HG02588 (cell line): ENCODE measurements at regions not wholly inside any gene's neighbourhood (a gene's known extent, or its start where the extent isn't known, plus 50 kb on each side); places are given as distances from the start of the nearest gene placed in this dataset.
"Not testable (repeated sequence)": the region's sequence is repeated elsewhere in the genome, so short reads cannot be mapped to it uniquely, and the experiment has no call there.

Experiments
- ATAC-seq: cut with Tn5 transposase; IDR thresholded peaks from one replicate; pipeline ENCODE4 v1.9.1; 2021; ENCODE audit warnings: mild to moderate bottlenecking, moderate library complexity; ENCODE audit not compliant: unreplicated experiment

DNA sequence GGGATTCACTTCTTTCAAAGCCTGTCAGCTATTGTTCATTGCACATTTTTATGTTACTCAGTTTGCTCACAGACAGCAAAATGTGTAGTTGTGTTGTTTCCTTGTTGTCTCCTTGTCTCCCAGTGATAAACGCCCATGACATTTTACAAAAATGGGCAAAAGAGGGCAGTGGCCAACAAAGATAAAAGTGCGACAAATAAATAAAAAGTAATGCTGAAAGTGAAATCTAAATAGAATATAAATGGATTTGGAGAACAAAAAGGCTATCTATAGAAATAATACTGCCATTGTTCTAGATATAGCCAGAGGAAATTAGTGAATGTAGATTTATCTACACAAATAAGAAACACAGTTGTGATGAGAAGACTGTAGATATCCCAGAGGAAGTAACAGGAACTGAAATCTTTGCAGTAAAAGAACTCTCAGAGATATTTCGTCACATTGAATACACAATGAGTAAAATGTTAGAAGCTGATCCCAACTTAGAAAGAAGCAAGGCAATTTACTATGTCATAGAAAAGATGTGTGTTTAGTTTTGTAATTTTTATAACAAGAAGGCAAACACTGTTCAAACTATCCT, 1186.2 kb upstream of the FAM98A start:
- no peak for ATAC-seq

- ATAC-seq, result no peak
These were observed 1185.6 kb upstream of the FAM98A start for GRCh38 chr2:34784701-34785100.

DNA sequence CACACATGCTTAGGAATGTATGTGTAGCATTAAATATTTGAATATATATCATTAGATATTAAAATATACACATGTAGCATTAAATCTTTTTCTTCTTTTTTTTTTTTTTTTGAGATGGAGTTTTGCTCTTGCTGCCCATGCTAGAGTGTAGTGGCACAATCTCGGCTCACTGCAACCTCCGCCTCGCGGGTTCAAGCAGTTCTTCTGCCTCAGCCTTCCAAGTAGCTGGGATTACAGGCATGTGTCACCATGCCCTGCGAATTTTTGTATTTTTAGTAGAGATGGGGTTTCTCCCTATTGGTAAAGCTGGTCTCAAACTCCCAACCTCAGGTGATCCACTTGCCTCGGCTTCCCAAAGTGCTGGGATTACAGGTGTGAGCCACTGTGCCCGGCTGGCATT, 1151.6 kb upstream of the FAM98A start:
- ATAC-seq, result not testable (repeated sequence)

- no peak for ATAC-seq
These were observed 1148.5 kb upstream of the FAM98A start for GRCh38 chr2:34747643-34748042.

DNA sequence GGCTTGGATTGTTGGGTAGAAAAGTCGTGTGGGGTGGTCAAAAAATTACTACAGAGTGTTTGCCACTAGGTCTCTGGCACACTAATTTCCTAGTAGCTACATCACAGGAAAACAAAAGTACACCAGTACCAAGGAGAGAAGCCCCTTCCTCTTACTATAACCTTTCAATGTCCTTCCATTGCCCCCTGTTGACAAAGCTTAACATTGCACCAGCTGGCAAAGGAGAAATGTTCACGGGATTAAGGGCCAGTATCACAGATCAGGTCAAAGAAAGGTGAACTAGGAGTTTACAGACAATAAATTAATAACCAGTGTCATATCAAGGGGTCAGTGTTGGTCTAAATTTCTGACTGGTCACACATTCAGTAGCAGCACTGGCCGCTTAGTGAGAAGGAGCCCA, 1139.6 kb upstream of the FAM98A start:
- no peak for ATAC-seq

DNA sequence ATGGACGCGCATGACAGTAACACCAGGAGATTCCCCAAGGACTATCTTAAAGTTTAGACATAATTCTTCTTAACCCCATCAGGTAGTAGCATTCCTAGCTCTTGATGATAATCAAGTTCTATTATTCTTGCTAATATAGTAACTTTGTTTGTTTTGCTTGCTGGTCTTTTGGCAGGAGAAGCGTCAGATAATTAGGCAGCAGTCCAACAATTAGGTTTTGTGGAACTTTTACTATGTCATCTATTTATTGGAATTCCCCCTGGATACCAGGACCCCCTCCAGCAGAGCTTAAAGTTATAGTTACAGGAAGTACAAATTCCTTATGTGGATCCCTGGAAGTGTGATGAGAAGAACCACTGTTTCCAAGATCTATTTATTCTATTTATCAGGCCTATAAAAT, 1138.0 kb upstream of the FAM98A start:
- no peak for ATAC-seq

DNA sequence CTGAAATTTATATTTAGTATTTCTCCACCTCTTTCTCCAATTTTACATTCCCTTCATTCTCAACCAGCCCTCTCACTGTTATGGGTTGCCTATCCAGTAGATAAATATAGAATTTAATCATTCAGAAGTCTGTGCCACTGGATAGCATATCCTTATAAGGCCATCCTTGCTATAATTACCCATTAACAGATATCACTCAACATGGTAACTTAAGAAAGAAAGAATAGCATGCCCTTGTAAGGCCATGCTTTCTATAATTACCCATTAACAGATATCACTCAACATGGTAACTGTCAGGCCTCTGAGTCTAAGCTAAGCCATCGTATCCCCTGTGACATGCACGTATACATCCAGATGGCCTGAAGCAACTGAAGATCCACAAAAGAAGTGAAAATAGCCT, 1137.4 kb upstream of the FAM98A start:
- ATAC-seq, result no peak

DNA sequence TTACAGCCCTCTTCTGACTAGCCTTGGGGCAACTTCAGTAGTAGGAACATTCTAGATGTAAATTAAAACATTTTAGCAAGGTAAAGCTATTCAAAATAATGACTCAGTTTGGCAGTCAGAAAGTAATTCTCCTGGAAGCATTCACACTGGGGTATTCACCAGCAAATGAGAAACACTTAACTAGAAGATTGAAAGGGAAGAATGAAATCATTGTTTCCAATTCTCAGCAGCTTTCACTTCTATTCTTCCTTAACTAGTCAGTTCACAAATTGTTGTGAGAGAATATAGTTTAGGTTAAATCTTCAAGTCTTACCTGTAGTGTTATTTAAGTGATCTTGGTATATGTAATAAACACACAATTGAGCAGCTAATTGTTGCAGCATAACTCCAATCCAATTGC, 1135.6 kb upstream of the FAM98A start:
- no peak for ATAC-seq

- no peak for ATAC-seq
These were observed 1134.9 kb upstream of the FAM98A start for GRCh38 chr2:34734042-34734441.

DNA sequence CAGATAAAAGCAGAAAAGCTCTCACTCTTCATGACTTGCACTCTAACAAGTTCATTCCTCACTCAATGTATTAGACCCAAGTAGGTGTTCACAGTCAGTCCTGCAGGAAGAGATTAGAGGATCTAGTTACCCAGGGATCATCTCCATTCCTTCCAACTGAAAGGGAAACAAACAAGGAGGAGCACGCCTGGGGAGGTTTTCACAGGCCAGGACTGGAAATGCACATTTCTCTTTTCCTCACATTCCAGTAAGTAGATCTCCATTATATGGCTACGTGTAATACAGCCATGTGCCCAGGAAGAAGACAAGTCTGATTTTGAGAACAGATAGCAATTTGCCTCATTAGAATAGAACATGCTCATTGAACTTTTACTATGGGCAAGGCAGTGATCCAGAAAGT, 1132.2 kb upstream of the FAM98A start:
- ATAC-seq, result no peak

- no peak for ATAC-seq
These were observed 1130.7 kb upstream of the FAM98A start for GRCh38 chr2:34729845-34730244.

GRCh38 chr2:34724107-34724506, 1125.0 kb upstream of the FAM98A start:
- ATAC-seq, result no peak

- no peak for ATAC-seq
These were observed 1124.6 kb upstream of the FAM98A start for GRCh38 chr2:34723683-34724082.

- ATAC-seq, result no peak
These were observed 1120.1 kb upstream of the FAM98A start for GRCh38 chr2:34719206-34719605.

GRCh38 chr2:34705551-34706247, 1106.6 kb upstream of the FAM98A start:
- ATAC-seq, result no peak

DNA sequence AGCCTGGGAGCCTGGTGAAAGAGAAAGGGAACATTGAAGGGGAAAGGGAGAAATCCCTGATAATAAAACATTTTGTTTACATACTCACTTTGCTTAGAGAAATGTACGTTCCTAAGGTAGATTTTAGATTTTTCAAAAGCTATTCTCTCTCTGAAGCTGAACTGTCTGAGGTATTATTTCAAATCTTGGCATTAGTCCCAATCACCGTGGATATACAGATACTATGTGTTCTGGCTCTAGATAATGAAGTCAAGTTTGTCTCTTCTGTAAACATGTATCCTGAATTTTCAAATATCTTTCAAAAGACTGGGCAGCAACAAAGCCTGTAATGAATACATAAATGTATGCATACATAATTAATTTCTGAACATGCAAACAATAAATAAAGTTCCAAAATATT, 1104.2 kb upstream of the FAM98A start:
- ATAC-seq, result no peak

GRCh38 chr2:34702391-34702790, 1103.3 kb upstream of the FAM98A start:
- ATAC-seq, result not testable (repeated sequence)

DNA sequence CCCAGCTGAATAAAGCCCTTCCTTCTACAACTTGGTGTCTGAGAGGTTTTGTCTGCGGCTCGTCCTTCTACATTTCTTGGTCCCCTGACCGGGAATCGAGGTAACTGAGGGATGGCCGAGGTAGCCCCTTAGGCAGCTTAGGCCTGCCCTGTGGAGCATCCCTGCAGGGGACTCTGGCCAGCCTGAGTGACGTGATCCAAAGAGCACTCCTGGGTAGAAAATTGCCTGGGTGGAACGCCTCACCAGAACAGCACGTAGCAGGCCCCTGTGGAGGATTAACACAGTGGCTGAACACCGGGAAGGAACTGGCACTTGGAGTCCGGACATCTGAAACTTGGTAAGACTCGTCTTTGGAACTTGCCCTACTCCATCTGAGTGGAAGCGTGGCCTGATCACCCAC, 1078.5 kb upstream of the FAM98A start:
- ATAC-seq, result not testable (repeated sequence)

DNA sequence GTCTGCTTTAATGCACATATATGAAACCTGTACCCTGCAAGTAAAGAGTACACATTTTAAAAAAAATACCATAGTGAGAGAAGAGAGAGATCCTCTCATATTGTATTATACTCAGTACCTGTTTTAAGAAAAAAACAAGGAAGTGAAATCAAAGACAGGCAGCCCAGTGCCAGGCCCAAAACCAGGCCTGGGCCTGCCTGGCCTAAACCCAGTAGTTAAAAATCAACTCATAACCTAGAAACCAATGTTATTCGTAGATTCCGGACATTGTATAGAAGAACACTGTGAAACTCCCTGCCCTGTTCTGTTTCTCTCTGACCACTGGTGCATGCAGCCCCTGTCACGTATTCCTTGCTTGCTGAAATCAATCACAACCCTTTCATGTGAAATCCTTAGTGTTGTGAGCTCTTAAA, 1078.0 kb upstream of the FAM98A start:
- ATAC-seq, result not testable (repeated sequence)

DNA sequence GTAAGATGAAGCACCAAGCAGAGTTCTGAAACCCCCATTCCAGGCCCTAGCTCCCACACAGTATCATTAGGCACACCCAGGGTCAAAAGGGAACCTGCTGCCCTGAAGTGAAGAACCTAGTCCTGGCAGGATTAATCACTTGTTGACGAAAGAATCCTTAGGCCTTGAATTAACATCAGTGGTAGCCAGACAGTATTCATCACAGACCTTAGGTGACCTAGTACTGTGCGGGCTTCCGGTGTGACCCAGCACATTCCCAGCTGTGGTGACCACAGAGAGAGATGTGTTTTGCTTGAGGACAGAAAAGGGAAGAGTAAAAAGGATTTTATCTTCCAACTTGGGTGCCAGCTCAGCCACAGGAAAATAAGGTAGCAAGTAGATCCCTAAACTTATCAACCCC, 1071.4 kb upstream of the FAM98A start:
- no peak for ATAC-seq

- ATAC-seq, result no peak
These were observed 1067.7 kb upstream of the FAM98A start for GRCh38 chr2:34666821-34667220.

GRCh38 chr2:34664266-34664665, 1065.2 kb upstream of the FAM98A start:
- no peak for ATAC-seq

DNA sequence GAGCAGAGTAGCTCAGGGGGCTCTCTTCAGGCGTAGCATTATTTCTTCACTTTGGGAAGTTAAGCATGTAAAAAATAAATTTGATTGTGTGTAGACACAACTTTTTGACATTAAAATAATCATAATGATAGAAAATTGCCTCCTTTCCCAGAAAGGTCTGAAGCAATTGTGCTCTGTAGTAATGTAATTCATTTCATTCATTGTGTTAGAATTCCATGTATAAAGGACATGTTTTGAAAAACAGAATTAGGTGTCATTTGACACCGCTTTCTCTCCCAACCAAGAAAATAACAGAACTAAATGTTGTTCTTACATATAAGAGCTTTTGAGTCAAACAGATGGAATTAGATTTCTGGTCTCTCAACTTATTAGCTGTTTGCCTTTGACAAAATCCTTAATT, 1064.2 kb upstream of the FAM98A start:
- no peak for ATAC-seq
